H9 (cell line): ENCODE measurements at regions not wholly inside any gene's neighbourhood (a gene's known extent, or its start where the extent isn't known, plus 50 kb on each side); places are given as distances from the start of the nearest gene placed in this dataset.

Experiments
- DNase-seq: peaks from one replicate; pipeline ENCODE4 v3.0.0-alpha.2; 2017
- H2AFZ ChIP-seq: one replicate; pipeline ENCODE4 v1.6.1; 2013; ENCODE audit warnings: mild to moderate bottlenecking, low read length, control low read depth, moderate library complexity
- H2AK5ac ChIP-seq: 2 replicates; pipeline ENCODE4 v1.6.1; 2013; ENCODE audit warnings: low read length, control low read depth, mixed read lengths; ENCODE audit not compliant: insufficient read length
- H2BK120ac ChIP-seq: one replicate; pipeline ENCODE4 v1.6.1; 2013; ENCODE audit warnings: low read depth, mild to moderate bottlenecking, low read length, control low read depth, inconsistent platforms; ENCODE audit not compliant: poor library complexity, severe bottlenecking
- H2BK12ac ChIP-seq: 2 replicates; pipeline ENCODE4 v1.6.1; 2013; ENCODE audit warnings: low read length, control low read depth, mixed read lengths, low read depth; ENCODE audit not compliant: insufficient read length
- H2BK15ac ChIP-seq: 2 replicates; pipeline ENCODE4 v1.6.1; 2013; ENCODE audit warnings: low read depth, low read length, control low read depth
- H2BK20ac ChIP-seq: one replicate; pipeline ENCODE4 v1.6.1; 2013; ENCODE audit warnings: low read depth, mild to moderate bottlenecking, low read length, control low read depth, inconsistent platforms; ENCODE audit not compliant: poor library complexity, severe bottlenecking
- H2BK5ac ChIP-seq: 2 replicates; pipeline ENCODE4 v1.6.1; 2013; ENCODE audit warnings: low read length, control low read depth, mixed read lengths; ENCODE audit not compliant: insufficient read length
- H3K14ac ChIP-seq: 2 replicates; pipeline ENCODE4 v1.6.1; 2013; ENCODE audit warnings: low read length, control low read depth; ENCODE audit not compliant: insufficient read depth
- H3K18ac ChIP-seq: 2 replicates; pipeline ENCODE4 v1.6.1; 2013; ENCODE audit warnings: low read depth, mild to moderate bottlenecking, mixed read lengths, low read length, control low read depth; ENCODE audit not compliant: insufficient read length
- H3K23ac ChIP-seq: 2 replicates; pipeline ENCODE4 v1.6.1; 2013; ENCODE audit warnings: low read length, control low read depth, mixed read lengths, low read depth; ENCODE audit not compliant: insufficient read length
- H3K23me2 ChIP-seq: 2 replicates; pipeline ENCODE4 v1.6.1; 2013; ENCODE audit warnings: low read depth, mild to moderate bottlenecking, mixed read lengths, low read length, control low read depth; ENCODE audit not compliant: insufficient read length, poor library complexity, severe bottlenecking
- H3K27ac ChIP-seq: 2 replicates; pipeline ENCODE4 v1.5.1; 2013; ENCODE audit warnings: low read length, control low read depth, mixed read lengths, low read depth; ENCODE audit not compliant: insufficient read length
- H3K27me3 ChIP-seq: 2 replicates; pipeline ENCODE4 v1.6.1; 2013; ENCODE audit warnings: low read length, control low read depth, inconsistent platforms; ENCODE audit not compliant: insufficient read depth
- H3K4ac ChIP-seq: 2 replicates; pipeline ENCODE4 v1.6.1; 2013; ENCODE audit warnings: low read depth, mild to moderate bottlenecking, control low read depth, inconsistent platforms, low read length, moderate library complexity
- H3K4me1 ChIP-seq: 2 replicates; pipeline ENCODE4 v1.6.1; 2013; ENCODE audit warnings: low read length, control low read depth, inconsistent platforms; ENCODE audit not compliant: insufficient read depth
- H3K4me2 ChIP-seq: 2 replicates; pipeline ENCODE4 v1.6.1; 2013; ENCODE audit warnings: low read length, control low read depth, mixed read lengths; ENCODE audit not compliant: insufficient read length, insufficient read depth
- H3K56ac ChIP-seq: 2 replicates; pipeline ENCODE4 v1.6.1; 2013; ENCODE audit warnings: low read depth, mild to moderate bottlenecking, mixed read lengths, low read length, control low read depth; ENCODE audit not compliant: insufficient read length
- H3K79me1 ChIP-seq: 2 replicates; pipeline ENCODE4 v1.6.1; 2013; ENCODE audit warnings: low read depth, mild to moderate bottlenecking, moderate library complexity, low read length, control low read depth, inconsistent platforms; ENCODE audit not compliant: insufficient read depth, poor library complexity, severe bottlenecking
- H3K79me2 ChIP-seq: 2 replicates; pipeline ENCODE4 v1.6.1; 2013; ENCODE audit warnings: low read length, control low read depth, inconsistent platforms; ENCODE audit not compliant: insufficient read depth
- H3K9ac ChIP-seq: 2 replicates; pipeline ENCODE4 v1.6.1; 2013; ENCODE audit warnings: low read length, control low read depth, mixed read lengths; ENCODE audit not compliant: insufficient read length; ENCODE audit errors: extremely low read depth
- H3K9me3 ChIP-seq: one replicate; pipeline ENCODE4 v1.6.1; 2013; ENCODE audit warnings: low read depth, low read length, inconsistent platforms; ENCODE audit not compliant: control insufficient read depth
- H3T11ph ChIP-seq: one replicate; pipeline ENCODE4 v1.6.1; 2013; ENCODE audit warnings: mild to moderate bottlenecking, low read length, control low read depth, inconsistent platforms
- H4K20me1 ChIP-seq: one replicate; pipeline ENCODE4 v1.6.1; 2013; ENCODE audit not compliant: control insufficient read depth, insufficient read length, insufficient read depth
- H4K5ac ChIP-seq: 2 replicates; pipeline ENCODE4 v1.6.1; 2013; ENCODE audit warnings: low read depth, mild to moderate bottlenecking, mixed read lengths, low read length, control low read depth; ENCODE audit not compliant: insufficient read length
- H4K8ac ChIP-seq: replicated peaks from 2 replicates; pipeline ENCODE4 v1.6.1; 2013; ENCODE audit warnings: low read length, control low read depth, mixed read lengths, low read depth; ENCODE audit not compliant: insufficient read length
- H4K91ac ChIP-seq: 2 replicates; pipeline ENCODE4 v1.6.1; 2013; ENCODE audit warnings: low read depth, mild to moderate bottlenecking, moderate library complexity, mixed read lengths, low read length, control low read depth; ENCODE audit not compliant: insufficient read length
- H3K27ac Mint-ChIP-seq, 3 experiments: 2 replicates in 2 of 3; 3 replicates in 1 of 3; pipeline ENCODE4 v1.8.0; 2020 to 2021; ENCODE audit warnings: mixed read lengths in 3 of 3, mild to moderate bottlenecking in 1 of 3, moderate library complexity in 1 of 3
- H3K27me3 Mint-ChIP-seq: 2 replicates; pipeline ENCODE4 v1.8.0; 2021; ENCODE audit warnings: low read depth, mild to moderate bottlenecking, moderate library complexity, mixed read lengths
- H3K36me3 Mint-ChIP-seq, 3 experiments: 2 replicates in 2 of 3; 3 replicates in 1 of 3; pipeline ENCODE4 v1.8.0; 2020 to 2021; ENCODE audit warnings: low read depth in 3 of 3, mixed read lengths in 3 of 3; ENCODE audit not compliant: insufficient read depth in 1 of 3
- H3K4me1 Mint-ChIP-seq, 2 experiments: 2 replicates each; pipeline ENCODE4 v1.8.0; 2020; ENCODE audit warnings: mixed read lengths in 2 of 2
- H3K4me3 Mint-ChIP-seq, 2 experiments: 2 replicates in 1 of 2; 3 replicates in 1 of 2; pipeline ENCODE4 v1.8.0; 2020 to 2021; ENCODE audit warnings: mild to moderate bottlenecking in 2 of 2, mixed read lengths in 2 of 2, moderate library complexity in 1 of 2
- H3K9me3 Mint-ChIP-seq, 2 experiments: 2 replicates in 1 of 2; 3 replicates in 1 of 2; pipeline ENCODE4 v1.8.0; 2020; ENCODE audit warnings: mild to moderate bottlenecking in 2 of 2, mixed read lengths in 2 of 2, moderate library complexity in 1 of 2
- WGBS: extraction: QIAGEN DNeasy Blood & Tissue Kit; methylation state at CpG from one replicate; pipeline ENCODE4 v1.1.7; 2013; ENCODE audit warnings: missing lambda C conversion rate, low lambda C conversion rate, mixed read lengths; ENCODE audit not compliant: insufficient read length; ENCODE audit errors: extremely low coverage; 5-methylcytosine and 5-hydroxymethylcytosine counted together
- TF ChIP-seq, protein P1 (sequence below): fragments of 200-600 bp; sonication (generic); conservative IDR thresholded peaks from 3 replicates; pipeline ENCODE4 v1.8.0; 2021; ENCODE audit warnings: antibody characterized with exemption, mild to moderate bottlenecking

DNA sequence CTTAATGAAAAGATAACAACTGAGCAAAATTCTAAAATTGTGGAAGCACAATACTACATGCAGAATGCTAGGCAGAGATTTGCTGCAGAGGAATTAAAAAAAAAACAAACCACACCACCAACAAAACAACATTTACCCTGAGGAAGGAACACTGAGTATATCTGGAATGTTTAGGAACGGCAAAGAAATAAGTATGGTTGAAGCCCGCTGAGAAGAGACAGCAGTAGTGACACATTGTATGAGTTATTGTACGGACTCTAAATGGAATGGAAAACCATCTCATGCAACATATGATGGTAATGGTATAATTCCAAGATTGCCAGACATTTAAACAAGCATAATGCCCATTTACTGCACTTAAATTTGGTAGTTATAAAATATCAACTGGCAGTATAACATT, 568.2 kb upstream of the CCDC54 start:
- Histone ChIP-seq H3T11ph (no peak overlapping the region), H3K56ac (no peak overlapping the region), H2AFZ (no peak overlapping the region), H3K4ac (no peak overlapping the region), H3K23ac (no peak overlapping the region), H3K27ac (no peak overlapping the region), H2BK15ac (no peak overlapping the region), H3K9ac (no peak overlapping the region), H3K4me2 (no peak overlapping the region), H3K27me3 (no peaks in the 10 kb centered on the region), H2BK20ac (no peak overlapping the region), H3K9me3 (no peaks in the 10 kb centered on the region), H4K20me1 (no peaks in the 10 kb centered on the region), H2BK12ac (no peak overlapping the region), H2AK5ac (no peak overlapping the region), H4K5ac (no peak overlapping the region), H3K23me2 (no peaks in the 10 kb centered on the region), H4K8ac (no peak overlapping the region), H3K79me2 (no peaks in the 10 kb centered on the region), H2BK5ac (no peak overlapping the region), H3K14ac (no peak overlapping the region), H3K18ac (no peak overlapping the region), H3K4me1 (no peaks in the 10 kb centered on the region), H3K79me1 (no peaks in the 10 kb centered on the region), H4K91ac (no peak overlapping the region), H2BK120ac (no peak overlapping the region)
- Mint-ChIP-seq H3K27me3 (no peaks in the 10 kb centered on the region), H3K4me1 (no peaks in the 10 kb centered on the region), H3K36me3 (no peaks in the 10 kb centered on the region), H3K27ac (no peak overlapping the region), H3K9me3 (no peaks in the 10 kb centered on the region; a peak in 1 of 5 replicates), H3K4me3 (no peak overlapping the region)
- no peak for DNase-seq
- TF ChIP-seq, protein P1, sequence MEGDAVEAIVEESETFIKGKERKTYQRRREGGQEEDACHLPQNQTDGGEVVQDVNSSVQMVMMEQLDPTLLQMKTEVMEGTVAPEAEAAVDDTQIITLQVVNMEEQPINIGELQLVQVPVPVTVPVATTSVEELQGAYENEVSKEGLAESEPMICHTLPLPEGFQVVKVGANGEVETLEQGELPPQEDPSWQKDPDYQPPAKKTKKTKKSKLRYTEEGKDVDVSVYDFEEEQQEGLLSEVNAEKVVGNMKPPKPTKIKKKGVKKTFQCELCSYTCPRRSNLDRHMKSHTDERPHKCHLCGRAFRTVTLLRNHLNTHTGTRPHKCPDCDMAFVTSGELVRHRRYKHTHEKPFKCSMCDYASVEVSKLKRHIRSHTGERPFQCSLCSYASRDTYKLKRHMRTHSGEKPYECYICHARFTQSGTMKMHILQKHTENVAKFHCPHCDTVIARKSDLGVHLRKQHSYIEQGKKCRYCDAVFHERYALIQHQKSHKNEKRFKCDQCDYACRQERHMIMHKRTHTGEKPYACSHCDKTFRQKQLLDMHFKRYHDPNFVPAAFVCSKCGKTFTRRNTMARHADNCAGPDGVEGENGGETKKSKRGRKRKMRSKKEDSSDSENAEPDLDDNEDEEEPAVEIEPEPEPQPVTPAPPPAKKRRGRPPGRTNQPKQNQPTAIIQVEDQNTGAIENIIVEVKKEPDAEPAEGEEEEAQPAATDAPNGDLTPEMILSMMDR = no peak
- no CpG with 5 or more reads among the region's 3 CpGs for WGBS
